ENCODE measurements at regions not wholly inside any gene's neighbourhood (a gene's known extent, or its start where the extent isn't known, plus 50 kb on each side); places are given as distances from the start of the nearest gene placed in this dataset.

DNA sequence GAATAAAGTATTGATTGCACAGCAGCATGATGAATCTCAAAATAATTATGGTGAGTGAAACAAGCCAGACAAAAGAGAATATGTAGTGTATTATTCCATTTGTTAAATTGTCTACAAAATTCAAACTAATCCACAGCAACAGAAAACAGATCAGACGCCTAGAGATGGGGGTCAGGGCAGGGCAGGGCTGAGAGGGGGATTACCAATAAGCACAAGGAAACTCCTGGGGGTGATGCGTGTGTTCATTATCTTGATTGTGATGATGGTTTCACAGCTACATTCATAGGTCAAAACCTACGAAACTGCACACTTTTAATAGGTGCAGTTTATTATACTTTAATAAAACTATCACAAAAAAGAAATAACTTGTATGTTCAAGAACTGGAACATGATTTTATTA lies 132.7 kb upstream of the CDK6 start:
- Histone ChIP-seq H3K4me3 (replicated peaks in 1 of 3; ENCODE audit: low read depth in 2 of 3, low read length in 3 of 3) (no peak overlapping the region), H3K27ac (ENCODE audit: low read depth in 1 of 2, low read length in 2 of 2) (no peak overlapping the region), H3K9ac (ENCODE audit: insufficient read depth, low read length, poor library complexity, severe bottlenecking) (no peak overlapping the region), H3K79me2 (ENCODE audit: insufficient read depth, low read length) (no peaks in the 10 kb centered on the region), H3K27me3 (ENCODE audit: control insufficient read depth in 2 of 2, insufficient read depth in 2 of 2, low read length in 2 of 2) (no peaks in the 10 kb centered on the region), H3K4me1 (ENCODE audit: control insufficient read depth in 1 of 2, insufficient read depth in 2 of 2, low read length in 2 of 2) (no peaks in the 10 kb centered on the region), H3K9me3 (replicated peaks in 1 of 2; ENCODE audit: control insufficient read depth in 1 of 2, insufficient read depth in 1 of 2, low read length in 2 of 2) (peaks cover 0 to 8% of the 10 kb centered on the region in 2 donors), H3K36me3 (replicated peaks in 1 of 2; ENCODE audit: control insufficient read depth in 1 of 2, insufficient read depth in 2 of 2, low read length in 2 of 2) (no peaks in the 10 kb centered on the region), H3K4me2 (replicated peaks; ENCODE audit: extremely low read depth, low read length, poor library complexity, severe bottlenecking) (no peak overlapping the region), H2AFZ (ENCODE audit: insufficient read depth, low read depth, low read length, poor library complexity, severe bottlenecking) (no peak overlapping the region), H4K20me1 (ENCODE audit: insufficient read depth, low read length) (no peaks in the 10 kb centered on the region)
- intact Hi-C loops (cut with micrococcal nuclease): no loop called here
- H3K4me1 Mint-ChIP-seq: no peaks in the 10 kb centered on the region
- no peak overlapping the region for H3K27ac Mint-ChIP-seq
- H3K27me3 Mint-ChIP-seq (ENCODE audit: low read depth in 3 of 3): peaks cover 0 to 2% (median 0%) of the 10 kb centered on the region in 3 donors
- no CpG with 5 or more reads among the region's 3 CpGs for WGBS (ENCODE audit: insufficient coverage)
- TF ChIP-seq, protein P1, sequence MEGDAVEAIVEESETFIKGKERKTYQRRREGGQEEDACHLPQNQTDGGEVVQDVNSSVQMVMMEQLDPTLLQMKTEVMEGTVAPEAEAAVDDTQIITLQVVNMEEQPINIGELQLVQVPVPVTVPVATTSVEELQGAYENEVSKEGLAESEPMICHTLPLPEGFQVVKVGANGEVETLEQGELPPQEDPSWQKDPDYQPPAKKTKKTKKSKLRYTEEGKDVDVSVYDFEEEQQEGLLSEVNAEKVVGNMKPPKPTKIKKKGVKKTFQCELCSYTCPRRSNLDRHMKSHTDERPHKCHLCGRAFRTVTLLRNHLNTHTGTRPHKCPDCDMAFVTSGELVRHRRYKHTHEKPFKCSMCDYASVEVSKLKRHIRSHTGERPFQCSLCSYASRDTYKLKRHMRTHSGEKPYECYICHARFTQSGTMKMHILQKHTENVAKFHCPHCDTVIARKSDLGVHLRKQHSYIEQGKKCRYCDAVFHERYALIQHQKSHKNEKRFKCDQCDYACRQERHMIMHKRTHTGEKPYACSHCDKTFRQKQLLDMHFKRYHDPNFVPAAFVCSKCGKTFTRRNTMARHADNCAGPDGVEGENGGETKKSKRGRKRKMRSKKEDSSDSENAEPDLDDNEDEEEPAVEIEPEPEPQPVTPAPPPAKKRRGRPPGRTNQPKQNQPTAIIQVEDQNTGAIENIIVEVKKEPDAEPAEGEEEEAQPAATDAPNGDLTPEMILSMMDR (IDR thresholded peaks at IDR 0.05): no peak
- peaks cover 2 to 13% (median 4%) of the 10 kb centered on the region in 7 donors for H3K9me3 Mint-ChIP-seq
- DNase-seq: no peak
- H3K36me3 Mint-ChIP-seq: no peaks in the 10 kb centered on the region
- H3K4me3 Mint-ChIP-seq: no peak overlapping the region

DNA sequence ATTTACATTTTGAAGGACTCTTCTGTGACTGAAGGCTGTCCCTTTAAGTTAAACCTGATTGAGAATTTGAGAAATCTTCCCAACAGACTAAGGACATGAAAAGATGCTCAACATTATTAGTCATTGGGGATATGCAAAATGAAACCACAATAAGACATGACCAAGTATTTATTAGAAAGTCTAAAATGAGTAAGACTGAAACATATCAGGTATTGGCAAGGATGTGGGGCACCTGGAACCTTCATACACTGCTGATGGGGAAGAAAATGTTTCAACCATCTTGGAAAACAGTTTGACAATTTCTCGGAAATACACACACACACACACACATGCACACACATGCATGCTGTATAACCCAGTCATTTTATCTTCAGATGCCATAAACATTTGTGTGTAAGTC lies 132.1 kb upstream of the CDK6 start:
- Mint-ChIP-seq H3K9me3 (peaks cover 2 to 13% (median 4%) of the 10 kb centered on the region in 7 donors), H3K36me3 (no peaks in the 10 kb centered on the region), H3K4me3 (no peak overlapping the region), H3K4me1 (no peaks in the 10 kb centered on the region), H3K27me3 (ENCODE audit: low read depth in 3 of 3) (no peaks in the 10 kb centered on the region), H3K27ac (no peak overlapping the region)
- Histone ChIP-seq H3K27me3 (ENCODE audit: control insufficient read depth in 2 of 2, insufficient read depth in 2 of 2, low read length in 2 of 2) (no peaks in the 10 kb centered on the region), H3K4me3 (replicated peaks in 1 of 3; ENCODE audit: low read depth in 2 of 3, low read length in 3 of 3) (no peak overlapping the region), H2AFZ (ENCODE audit: insufficient read depth, low read depth, low read length, poor library complexity, severe bottlenecking) (no peak overlapping the region), H3K9ac (ENCODE audit: insufficient read depth, low read length, poor library complexity, severe bottlenecking) (no peak overlapping the region), H3K79me2 (ENCODE audit: insufficient read depth, low read length) (no peaks in the 10 kb centered on the region), H3K4me1 (ENCODE audit: control insufficient read depth in 1 of 2, insufficient read depth in 2 of 2, low read length in 2 of 2) (no peaks in the 10 kb centered on the region), H4K20me1 (ENCODE audit: insufficient read depth, low read length) (no peaks in the 10 kb centered on the region), H3K36me3 (replicated peaks in 1 of 2; ENCODE audit: control insufficient read depth in 1 of 2, insufficient read depth in 2 of 2, low read length in 2 of 2) (no peaks in the 10 kb centered on the region), H3K27ac (ENCODE audit: low read depth in 1 of 2, low read length in 2 of 2) (no peak overlapping the region), H3K9me3 (replicated peaks in 1 of 2; ENCODE audit: control insufficient read depth in 1 of 2, insufficient read depth in 1 of 2, low read length in 2 of 2) (peaks cover 0 to 8% of the 10 kb centered on the region in 2 donors), H3K4me2 (replicated peaks; ENCODE audit: extremely low read depth, low read length, poor library complexity, severe bottlenecking) (no peak overlapping the region)
- TF ChIP-seq, protein P1 (IDR thresholded peaks at IDR 0.05): no peak
- DNase-seq: no peak
- intact Hi-C loops (cut with micrococcal nuclease): no loop called here
- no CpG with 5 or more reads among the region's 1 CpG for WGBS (ENCODE audit: insufficient coverage)

Measured in CD14-positive monocyte (primary cell).